H9 (cell line): ENCODE measurements at regions not wholly inside any gene's neighbourhood (a gene's known extent, or its start where the extent isn't known, plus 50 kb on each side); places are given as distances from the start of the nearest gene placed in this dataset.

Experiments
- DNase-seq: peaks from one replicate; pipeline ENCODE4 v3.0.0-alpha.2; 2017
- H2AFZ ChIP-seq: one replicate; pipeline ENCODE4 v1.6.1; 2013; ENCODE audit warnings: mild to moderate bottlenecking, low read length, control low read depth, moderate library complexity
- H2AK5ac ChIP-seq: 2 replicates; pipeline ENCODE4 v1.6.1; 2013; ENCODE audit warnings: low read length, control low read depth, mixed read lengths; ENCODE audit not compliant: insufficient read length
- H2BK120ac ChIP-seq: one replicate; pipeline ENCODE4 v1.6.1; 2013; ENCODE audit warnings: low read depth, mild to moderate bottlenecking, low read length, control low read depth, inconsistent platforms; ENCODE audit not compliant: poor library complexity, severe bottlenecking
- H2BK12ac ChIP-seq: 2 replicates; pipeline ENCODE4 v1.6.1; 2013; ENCODE audit warnings: low read length, control low read depth, mixed read lengths, low read depth; ENCODE audit not compliant: insufficient read length
- H2BK15ac ChIP-seq: 2 replicates; pipeline ENCODE4 v1.6.1; 2013; ENCODE audit warnings: low read depth, low read length, control low read depth
- H2BK20ac ChIP-seq: one replicate; pipeline ENCODE4 v1.6.1; 2013; ENCODE audit warnings: low read depth, mild to moderate bottlenecking, low read length, control low read depth, inconsistent platforms; ENCODE audit not compliant: poor library complexity, severe bottlenecking
- H2BK5ac ChIP-seq: 2 replicates; pipeline ENCODE4 v1.6.1; 2013; ENCODE audit warnings: low read length, control low read depth, mixed read lengths; ENCODE audit not compliant: insufficient read length
- H3K14ac ChIP-seq: 2 replicates; pipeline ENCODE4 v1.6.1; 2013; ENCODE audit warnings: low read length, control low read depth; ENCODE audit not compliant: insufficient read depth
- H3K18ac ChIP-seq: 2 replicates; pipeline ENCODE4 v1.6.1; 2013; ENCODE audit warnings: low read depth, mild to moderate bottlenecking, mixed read lengths, low read length, control low read depth; ENCODE audit not compliant: insufficient read length
- H3K23ac ChIP-seq: 2 replicates; pipeline ENCODE4 v1.6.1; 2013; ENCODE audit warnings: low read length, control low read depth, mixed read lengths, low read depth; ENCODE audit not compliant: insufficient read length
- H3K23me2 ChIP-seq: 2 replicates; pipeline ENCODE4 v1.6.1; 2013; ENCODE audit warnings: low read depth, mild to moderate bottlenecking, mixed read lengths, low read length, control low read depth; ENCODE audit not compliant: insufficient read length, poor library complexity, severe bottlenecking
- H3K27ac ChIP-seq: 2 replicates; pipeline ENCODE4 v1.5.1; 2013; ENCODE audit warnings: low read length, control low read depth, mixed read lengths, low read depth; ENCODE audit not compliant: insufficient read length
- H3K27me3 ChIP-seq: 2 replicates; pipeline ENCODE4 v1.6.1; 2013; ENCODE audit warnings: low read length, control low read depth, inconsistent platforms; ENCODE audit not compliant: insufficient read depth
- H3K4ac ChIP-seq: 2 replicates; pipeline ENCODE4 v1.6.1; 2013; ENCODE audit warnings: low read depth, mild to moderate bottlenecking, control low read depth, inconsistent platforms, low read length, moderate library complexity
- H3K4me1 ChIP-seq: 2 replicates; pipeline ENCODE4 v1.6.1; 2013; ENCODE audit warnings: low read length, control low read depth, inconsistent platforms; ENCODE audit not compliant: insufficient read depth
- H3K4me2 ChIP-seq: 2 replicates; pipeline ENCODE4 v1.6.1; 2013; ENCODE audit warnings: low read length, control low read depth, mixed read lengths; ENCODE audit not compliant: insufficient read length, insufficient read depth
- H3K56ac ChIP-seq: 2 replicates; pipeline ENCODE4 v1.6.1; 2013; ENCODE audit warnings: low read depth, mild to moderate bottlenecking, mixed read lengths, low read length, control low read depth; ENCODE audit not compliant: insufficient read length
- H3K79me1 ChIP-seq: 2 replicates; pipeline ENCODE4 v1.6.1; 2013; ENCODE audit warnings: low read depth, mild to moderate bottlenecking, moderate library complexity, low read length, control low read depth, inconsistent platforms; ENCODE audit not compliant: insufficient read depth, poor library complexity, severe bottlenecking
- H3K79me2 ChIP-seq: 2 replicates; pipeline ENCODE4 v1.6.1; 2013; ENCODE audit warnings: low read length, control low read depth, inconsistent platforms; ENCODE audit not compliant: insufficient read depth
- H3K9ac ChIP-seq: 2 replicates; pipeline ENCODE4 v1.6.1; 2013; ENCODE audit warnings: low read length, control low read depth, mixed read lengths; ENCODE audit not compliant: insufficient read length; ENCODE audit errors: extremely low read depth
- H3K9me3 ChIP-seq: one replicate; pipeline ENCODE4 v1.6.1; 2013; ENCODE audit warnings: low read depth, low read length, inconsistent platforms; ENCODE audit not compliant: control insufficient read depth
- H3T11ph ChIP-seq: one replicate; pipeline ENCODE4 v1.6.1; 2013; ENCODE audit warnings: mild to moderate bottlenecking, low read length, control low read depth, inconsistent platforms
- H4K20me1 ChIP-seq: one replicate; pipeline ENCODE4 v1.6.1; 2013; ENCODE audit not compliant: control insufficient read depth, insufficient read length, insufficient read depth
- H4K5ac ChIP-seq: 2 replicates; pipeline ENCODE4 v1.6.1; 2013; ENCODE audit warnings: low read depth, mild to moderate bottlenecking, mixed read lengths, low read length, control low read depth; ENCODE audit not compliant: insufficient read length
- H4K8ac ChIP-seq: replicated peaks from 2 replicates; pipeline ENCODE4 v1.6.1; 2013; ENCODE audit warnings: low read length, control low read depth, mixed read lengths, low read depth; ENCODE audit not compliant: insufficient read length
- H4K91ac ChIP-seq: 2 replicates; pipeline ENCODE4 v1.6.1; 2013; ENCODE audit warnings: low read depth, mild to moderate bottlenecking, moderate library complexity, mixed read lengths, low read length, control low read depth; ENCODE audit not compliant: insufficient read length
- H3K27ac Mint-ChIP-seq, 3 experiments: 2 replicates in 2 of 3; 3 replicates in 1 of 3; pipeline ENCODE4 v1.8.0; 2020 to 2021; ENCODE audit warnings: mixed read lengths in 3 of 3, mild to moderate bottlenecking in 1 of 3, moderate library complexity in 1 of 3
- H3K27me3 Mint-ChIP-seq: 2 replicates; pipeline ENCODE4 v1.8.0; 2021; ENCODE audit warnings: low read depth, mild to moderate bottlenecking, moderate library complexity, mixed read lengths
- H3K36me3 Mint-ChIP-seq, 3 experiments: 2 replicates in 2 of 3; 3 replicates in 1 of 3; pipeline ENCODE4 v1.8.0; 2020 to 2021; ENCODE audit warnings: low read depth in 3 of 3, mixed read lengths in 3 of 3; ENCODE audit not compliant: insufficient read depth in 1 of 3
- H3K4me1 Mint-ChIP-seq, 2 experiments: 2 replicates each; pipeline ENCODE4 v1.8.0; 2020; ENCODE audit warnings: mixed read lengths in 2 of 2
- H3K4me3 Mint-ChIP-seq, 2 experiments: 2 replicates in 1 of 2; 3 replicates in 1 of 2; pipeline ENCODE4 v1.8.0; 2020 to 2021; ENCODE audit warnings: mild to moderate bottlenecking in 2 of 2, mixed read lengths in 2 of 2, moderate library complexity in 1 of 2
- H3K9me3 Mint-ChIP-seq, 2 experiments: 2 replicates in 1 of 2; 3 replicates in 1 of 2; pipeline ENCODE4 v1.8.0; 2020; ENCODE audit warnings: mild to moderate bottlenecking in 2 of 2, mixed read lengths in 2 of 2, moderate library complexity in 1 of 2
- CTCF ChIP-seq: fragments of 200-600 bp; sonication (generic); conservative IDR thresholded peaks from 3 replicates; pipeline ENCODE4 v1.8.0; 2021; ENCODE audit warnings: antibody characterized with exemption, mild to moderate bottlenecking
- WGBS: extraction: QIAGEN DNeasy Blood & Tissue Kit; methylation state at CpG from one replicate; pipeline ENCODE4 v1.1.7; 2013; ENCODE audit warnings: missing lambda C conversion rate, low lambda C conversion rate, mixed read lengths; ENCODE audit not compliant: insufficient read length; ENCODE audit errors: extremely low coverage; 5-methylcytosine and 5-hydroxymethylcytosine counted together

- H4K91ac ChIP-seq: no peak overlapping the region
These were observed 584.1 kb upstream of the KCND2 start for GRCh38 chr7:119688831-119689230.

More at GRCh38 chr7:119688831-119689230, 584.1 kb upstream of the KCND2 start:
- H3K23me2 ChIP-seq: no peaks in the 10 kb centered on the region
- H2BK15ac ChIP-seq: no peak overlapping the region
- Mint-ChIP-seq H3K36me3 (no peaks in the 10 kb centered on the region), H3K9me3 (no peaks in the 10 kb centered on the region), H3K4me3 (no peak overlapping the region), H3K27me3 (no peaks in the 10 kb centered on the region), H3K27ac (no peak overlapping the region), H3K4me1 (no peaks in the 10 kb centered on the region)
- H2BK12ac ChIP-seq: no peak overlapping the region
- no peak overlapping the region for H3K56ac ChIP-seq
- H3K18ac ChIP-seq: no peak overlapping the region
- no peak overlapping the region for H2BK5ac ChIP-seq
- no peak overlapping the region for H2AK5ac ChIP-seq
- H3K4ac ChIP-seq: no peak overlapping the region
- H3K23ac ChIP-seq: no peak overlapping the region
- no peak overlapping the region for H3T11ph ChIP-seq
- H3K9me3 ChIP-seq: no peaks in the 10 kb centered on the region
- H3K79me1 ChIP-seq: no peaks in the 10 kb centered on the region
- no peak overlapping the region for H3K27ac ChIP-seq
- no peak overlapping the region for H3K14ac ChIP-seq
- no peak for TF ChIP-seq CTCF
- DNase-seq: no peak
- no peak overlapping the region for H3K4me2 ChIP-seq
- H4K8ac ChIP-seq: no peak overlapping the region
- no peaks in the 10 kb centered on the region for H4K20me1 ChIP-seq
- H2BK120ac ChIP-seq: no peak overlapping the region
- no peak overlapping the region for H4K5ac ChIP-seq
- no peaks in the 10 kb centered on the region for H3K27me3 ChIP-seq
- no CpG with 5 or more reads among the region's 2 CpGs for WGBS
- H3K79me2 ChIP-seq: no peaks in the 10 kb centered on the region
- no peak overlapping the region for H2AFZ ChIP-seq
- no peak overlapping the region for H3K9ac ChIP-seq
- H3K4me1 ChIP-seq: no peaks in the 10 kb centered on the region
- H2BK20ac ChIP-seq: no peak overlapping the region
